ENCODE measurements at regions not wholly inside any gene's neighbourhood (a gene's known extent, or its start where the extent isn't known, plus 50 kb on each side); places are given as distances from the start of the nearest gene placed in this dataset.

- no peaks in the 10 kb centered on the region for H4K20me1 ChIP-seq (ENCODE audit: insufficient read depth)
- H3K4me1 ChIP-seq (ENCODE audit: low read depth, poor library complexity, severe bottlenecking) = no peaks in the 10 kb centered on the region
- no peak overlapping the region for H3K27ac ChIP-seq
- H3K36me3 ChIP-seq (ENCODE audit: insufficient read depth) = no peaks in the 10 kb centered on the region
- TF ChIP-seq CTCF (conservative IDR thresholded peaks at IDR 0.05; ENCODE audit: low read depth, low read length) = no peak
- H3K4me3 ChIP-seq (IDR thresholded peaks at IDR 0.05; ENCODE audit: insufficient read depth, low read depth, low read length) = no peak overlapping the region
- H3K9ac ChIP-seq = no peak overlapping the region
- H3K27me3 ChIP-seq (ENCODE audit: insufficient read depth, low read depth) = no peaks in the 10 kb centered on the region
- no peak overlapping the region for H2AFZ ChIP-seq (ENCODE audit: low read depth)
- H3K4me2 ChIP-seq = no peak overlapping the region
- H3K79me2 ChIP-seq (ENCODE audit: insufficient read depth, low read depth) = no peaks in the 10 kb centered on the region
Measured at GRCh38 chr11:57047610-57048009, 58.9 kb downstream of the OR5AK2 start.

- no peaks in the 10 kb centered on the region for H3K36me3 ChIP-seq (ENCODE audit: insufficient read depth)
- H3K9ac ChIP-seq = no peak overlapping the region
- H3K4me3 ChIP-seq (IDR thresholded peaks at IDR 0.05; ENCODE audit: insufficient read depth, low read depth, low read length) = no peak overlapping the region
- no peaks in the 10 kb centered on the region for H3K79me2 ChIP-seq (ENCODE audit: insufficient read depth, low read depth)
- H3K4me1 ChIP-seq (ENCODE audit: low read depth, poor library complexity, severe bottlenecking) = no peaks in the 10 kb centered on the region
- no peaks in the 10 kb centered on the region for H3K27me3 ChIP-seq (ENCODE audit: insufficient read depth, low read depth)
- no peak overlapping the region for H3K4me2 ChIP-seq
- no peak overlapping the region for H3K27ac ChIP-seq
- no peak for TF ChIP-seq CTCF (conservative IDR thresholded peaks at IDR 0.05; ENCODE audit: low read depth, low read length)
- H2AFZ ChIP-seq (ENCODE audit: low read depth) = no peak overlapping the region
- H4K20me1 ChIP-seq (ENCODE audit: insufficient read depth) = no peaks in the 10 kb centered on the region
Measured at GRCh38 chr11:57049749-57050148, 61.0 kb downstream of the OR5AK2 start.

- no peak for TF ChIP-seq CTCF (conservative IDR thresholded peaks at IDR 0.05; ENCODE audit: low read depth, low read length)
- Histone ChIP-seq H3K9ac (no peak overlapping the region), H3K27ac (no peak overlapping the region), H4K20me1 (ENCODE audit: insufficient read depth) (no peaks in the 10 kb centered on the region), H3K4me3 (IDR thresholded peaks at IDR 0.05; ENCODE audit: insufficient read depth, low read depth, low read length) (no peak overlapping the region), H3K79me2 (ENCODE audit: insufficient read depth, low read depth) (no peaks in the 10 kb centered on the region), H3K4me2 (no peak overlapping the region), H3K4me1 (ENCODE audit: low read depth, poor library complexity, severe bottlenecking) (no peaks in the 10 kb centered on the region), H2AFZ (ENCODE audit: low read depth) (no peak overlapping the region), H3K27me3 (ENCODE audit: insufficient read depth, low read depth) (no peaks in the 10 kb centered on the region), H3K36me3 (ENCODE audit: insufficient read depth) (no peaks in the 10 kb centered on the region)
Measured at GRCh38 chr11:57054817-57055216, 66.1 kb downstream of the OR5AK2 start.

- TF ChIP-seq CTCF (conservative IDR thresholded peaks at IDR 0.05; ENCODE audit: low read depth, low read length) = no peak
- Histone ChIP-seq H3K4me2 (no peak overlapping the region), H3K27me3 (ENCODE audit: insufficient read depth, low read depth) (no peaks in the 10 kb centered on the region), H3K9ac (no peak overlapping the region), H3K36me3 (ENCODE audit: insufficient read depth) (no peaks in the 10 kb centered on the region), H3K79me2 (ENCODE audit: insufficient read depth, low read depth) (no peaks in the 10 kb centered on the region), H3K4me3 (IDR thresholded peaks at IDR 0.05; ENCODE audit: insufficient read depth, low read depth, low read length) (no peak overlapping the region), H3K4me1 (ENCODE audit: low read depth, poor library complexity, severe bottlenecking) (no peaks in the 10 kb centered on the region), H3K27ac (no peak overlapping the region), H4K20me1 (ENCODE audit: insufficient read depth) (no peaks in the 10 kb centered on the region), H2AFZ (ENCODE audit: low read depth) (no peak overlapping the region)
Measured at GRCh38 chr11:57055744-57056143, 67.0 kb downstream of the OR5AK2 start.

GRCh38 chr11:57056735-57057134 is 68.0 kb downstream of the OR5AK2 start:
- TF ChIP-seq CTCF (conservative IDR thresholded peaks at IDR 0.05; ENCODE audit: low read depth, low read length) = no peak
- no peak overlapping the region for H3K9ac ChIP-seq
- no peaks in the 10 kb centered on the region for H3K79me2 ChIP-seq (ENCODE audit: insufficient read depth, low read depth)
- no peak overlapping the region for H3K27ac ChIP-seq
- H3K27me3 ChIP-seq (ENCODE audit: insufficient read depth, low read depth) = no peaks in the 10 kb centered on the region
- no peaks in the 10 kb centered on the region for H4K20me1 ChIP-seq (ENCODE audit: insufficient read depth)
- H2AFZ ChIP-seq (ENCODE audit: low read depth) = no peak overlapping the region
- no peak overlapping the region for H3K4me2 ChIP-seq
- no peaks in the 10 kb centered on the region for H3K4me1 ChIP-seq (ENCODE audit: low read depth, poor library complexity, severe bottlenecking)
- no peak overlapping the region for H3K4me3 ChIP-seq (IDR thresholded peaks at IDR 0.05; ENCODE audit: insufficient read depth, low read depth, low read length)
- H3K36me3 ChIP-seq (ENCODE audit: insufficient read depth) = no peaks in the 10 kb centered on the region
